GM23248 (cell line): ENCODE measurements at regions not wholly inside any gene's neighbourhood (a gene's known extent, or its start where the extent isn't known, plus 50 kb on each side); places are given as distances from the start of the nearest gene placed in this dataset.

Experiments
- EZH2 ChIP-seq: fragments of 200-600 bp; sonication (generic); IDR thresholded peaks from 2 replicates; pipeline ENCODE4 v1.6.1; 2018; ENCODE audit warnings: antibody characterized with exemption, mild to moderate bottlenecking; ENCODE audit not compliant: insufficient read depth, poor library complexity, severe bottlenecking
- EZH2phosphoT487 ChIP-seq: fragments of 200-600 bp; sonication (generic); IDR thresholded peaks from 2 replicates; pipeline ENCODE4 v1.6.1; 2018; ENCODE audit warnings: antibody characterized with exemption, moderate library complexity, mild to moderate bottlenecking, low read depth; ENCODE audit not compliant: insufficient read depth

GRCh38 chr18:40013001-40013609 is 1941.9 kb upstream of the PIK3C3 start:
- TF ChIP-seq EZH2 (no peak), EZH2phosphoT487 (no peak)
